HG03103 (cell line): ENCODE measurements at regions not wholly inside any gene's neighbourhood (a gene's known extent, or its start where the extent isn't known, plus 50 kb on each side); places are given as distances from the start of the nearest gene placed in this dataset.

ENCODE experiments used
- ATAC-seq: cut with Tn5 transposase; IDR thresholded peaks from one replicate; pipeline ENCODE4 v1.9.1; 2021; ENCODE audit warnings: low read depth; ENCODE audit not compliant: unreplicated experiment

- no peak for ATAC-seq
Observed at GRCh38 chr16:79411357-79411756, 189.2 kb downstream of the MAF start.

- ATAC-seq: no peak
Observed at GRCh38 chr16:79409978-79410377, 190.6 kb downstream of the MAF start.

DNA sequence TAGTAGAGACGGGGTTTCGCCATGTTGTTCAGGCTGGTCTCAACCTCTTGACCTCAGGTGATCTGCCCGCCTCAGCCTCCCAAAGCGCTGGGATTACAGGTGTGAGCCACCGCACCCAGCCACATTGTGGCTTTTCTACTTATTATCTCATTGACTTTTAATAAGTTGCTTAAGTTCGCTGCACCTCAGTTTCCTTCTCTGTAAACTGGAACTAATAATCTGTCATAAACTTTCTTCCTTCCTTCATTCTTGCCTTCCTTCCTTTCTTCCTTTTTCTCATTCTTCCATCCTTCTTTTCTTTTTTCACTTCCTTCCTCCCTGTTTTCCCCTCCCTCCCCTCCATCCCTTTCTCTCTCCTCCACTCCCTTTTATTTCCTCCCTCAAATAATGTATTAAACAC, 192.2 kb downstream of the MAF start:
- no peak for ATAC-seq

DNA sequence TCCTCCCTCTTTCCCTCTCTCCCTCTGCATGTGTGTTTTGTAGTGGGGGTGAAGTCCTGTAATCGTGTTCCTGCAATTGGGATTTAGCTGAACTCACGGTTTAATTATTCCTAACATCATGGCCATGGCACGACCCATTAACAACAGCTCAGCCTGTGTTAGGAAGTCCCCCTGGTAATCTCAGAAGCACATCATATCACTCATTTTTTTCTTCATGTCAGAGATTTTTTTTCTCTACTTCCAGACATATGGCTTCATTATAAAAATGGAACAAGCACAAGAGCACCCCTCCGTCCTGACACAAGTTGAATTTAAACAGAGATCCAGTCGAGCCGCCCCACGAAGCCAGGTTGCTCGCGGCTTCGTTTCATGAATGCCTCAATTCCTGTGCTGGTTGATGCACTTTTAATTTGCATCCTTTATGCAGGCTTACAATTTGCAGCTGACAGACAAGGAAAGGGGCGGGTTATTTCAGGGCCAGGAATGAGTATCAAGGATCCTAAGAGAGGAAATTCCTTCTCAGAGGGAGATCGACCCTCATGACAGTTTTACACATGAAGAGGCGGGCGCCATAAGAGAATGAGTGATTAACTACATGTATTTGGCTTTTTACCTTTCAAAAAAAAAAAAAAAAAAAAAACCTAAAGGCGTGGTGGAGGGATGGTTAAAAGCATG, 192.9 kb downstream of the MAF start:
- ATAC-seq: no peak

GRCh38 chr16:79407005-79407404, 193.5 kb downstream of the MAF start:
- ATAC-seq: no peak

DNA sequence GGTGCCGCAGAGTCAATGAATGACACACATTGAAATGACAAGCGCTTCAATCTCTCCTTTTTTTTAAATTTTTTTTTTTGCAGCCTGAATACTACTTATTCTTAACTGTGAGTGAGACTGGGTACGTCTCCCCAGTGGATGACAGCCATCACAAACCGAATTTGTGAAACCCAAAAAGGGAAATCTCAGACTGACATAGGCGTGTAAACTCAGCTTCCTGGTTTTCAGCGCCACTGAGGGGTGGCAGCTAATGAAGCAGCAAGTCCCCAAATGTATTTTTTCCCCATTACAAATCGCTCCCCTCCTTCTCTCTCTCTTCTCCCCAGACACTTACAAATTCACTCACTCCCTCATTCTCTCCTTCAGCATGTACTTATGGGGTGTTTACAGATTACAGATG, 196.0 kb downstream of the MAF start:
- no peak for ATAC-seq

DNA sequence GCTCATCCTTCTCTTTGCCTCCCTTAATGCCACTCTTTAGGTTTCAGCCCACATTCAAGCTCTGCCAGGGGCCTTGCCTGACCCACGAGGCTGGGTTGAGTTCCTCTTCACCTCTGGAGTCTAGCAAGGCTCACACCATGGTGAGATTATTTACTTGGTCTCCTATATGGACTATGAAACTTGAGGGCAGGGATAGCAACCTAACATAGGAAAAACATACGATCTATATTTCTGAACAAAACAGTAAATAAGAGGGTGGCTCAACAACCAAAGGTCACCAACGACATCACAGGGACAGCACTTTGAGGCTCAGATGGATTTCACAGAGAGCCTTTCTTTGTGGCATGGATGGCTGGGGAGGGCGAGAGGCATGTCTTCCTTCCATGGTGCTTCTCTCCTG, 197.0 kb downstream of the MAF start:
- no peak for ATAC-seq

GRCh38 chr16:79402920-79403319, 197.6 kb downstream of the MAF start:
- no peak for ATAC-seq

DNA sequence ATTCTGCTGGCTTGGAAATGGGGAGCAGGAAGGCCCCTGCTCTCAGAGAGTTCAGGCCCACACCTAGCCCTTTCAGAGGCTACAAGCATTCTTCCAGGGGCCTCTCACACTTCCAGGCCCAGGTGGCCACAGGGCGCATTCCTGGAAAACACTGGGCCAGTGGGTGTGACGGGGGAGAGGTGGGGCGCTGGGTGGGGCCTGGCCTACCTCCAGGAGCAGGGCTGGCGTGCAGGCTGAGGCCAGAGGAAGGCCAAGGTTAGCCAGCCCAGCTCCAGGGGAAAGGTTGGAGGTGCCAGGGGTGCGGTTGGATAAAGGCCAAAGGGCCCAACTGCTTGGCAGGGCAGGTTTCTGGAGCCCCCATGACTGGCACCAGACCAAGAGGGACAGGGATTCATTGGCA, 198.2 kb downstream of the MAF start:
- ATAC-seq: no peak

DNA sequence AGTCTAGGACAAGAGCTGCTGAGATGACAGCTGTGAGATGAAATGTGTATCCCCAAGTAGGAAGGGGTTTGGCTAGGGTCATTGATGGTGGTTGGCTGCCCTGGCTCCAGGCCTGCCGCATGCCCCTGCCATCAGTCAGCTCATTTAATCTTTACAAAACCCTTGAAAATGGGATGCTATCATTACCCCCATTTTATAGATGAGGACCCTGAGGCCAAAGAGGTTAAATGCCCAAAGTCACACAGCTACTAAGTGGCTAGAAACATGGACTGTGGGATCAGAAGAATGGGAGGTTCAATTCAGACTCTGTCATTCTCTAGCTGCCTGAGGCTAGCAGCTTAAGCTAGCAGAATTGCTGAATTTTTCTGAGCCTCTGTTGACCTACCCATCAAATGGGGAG, 198.8 kb downstream of the MAF start:
- ATAC-seq: no peak

DNA sequence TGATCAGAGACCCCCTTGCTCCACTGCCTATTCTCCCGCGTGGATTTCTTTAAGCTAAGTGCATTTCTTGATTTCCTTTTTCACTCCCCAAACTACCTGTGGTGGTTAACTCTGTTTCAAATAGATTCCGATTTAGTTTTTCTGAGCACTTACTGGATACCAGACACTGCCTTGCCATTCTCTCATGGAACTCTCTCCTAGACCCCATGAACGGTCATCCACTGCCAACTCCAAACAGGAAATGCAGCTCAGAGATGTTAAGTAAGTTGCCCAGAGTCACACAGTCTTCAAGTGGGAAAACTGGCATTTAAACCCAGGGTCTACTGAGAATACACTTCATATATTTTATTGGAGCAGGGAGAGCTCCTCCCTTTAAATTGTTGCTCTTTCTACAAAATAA, 199.4 kb downstream of the MAF start:
- no peak for ATAC-seq

DNA sequence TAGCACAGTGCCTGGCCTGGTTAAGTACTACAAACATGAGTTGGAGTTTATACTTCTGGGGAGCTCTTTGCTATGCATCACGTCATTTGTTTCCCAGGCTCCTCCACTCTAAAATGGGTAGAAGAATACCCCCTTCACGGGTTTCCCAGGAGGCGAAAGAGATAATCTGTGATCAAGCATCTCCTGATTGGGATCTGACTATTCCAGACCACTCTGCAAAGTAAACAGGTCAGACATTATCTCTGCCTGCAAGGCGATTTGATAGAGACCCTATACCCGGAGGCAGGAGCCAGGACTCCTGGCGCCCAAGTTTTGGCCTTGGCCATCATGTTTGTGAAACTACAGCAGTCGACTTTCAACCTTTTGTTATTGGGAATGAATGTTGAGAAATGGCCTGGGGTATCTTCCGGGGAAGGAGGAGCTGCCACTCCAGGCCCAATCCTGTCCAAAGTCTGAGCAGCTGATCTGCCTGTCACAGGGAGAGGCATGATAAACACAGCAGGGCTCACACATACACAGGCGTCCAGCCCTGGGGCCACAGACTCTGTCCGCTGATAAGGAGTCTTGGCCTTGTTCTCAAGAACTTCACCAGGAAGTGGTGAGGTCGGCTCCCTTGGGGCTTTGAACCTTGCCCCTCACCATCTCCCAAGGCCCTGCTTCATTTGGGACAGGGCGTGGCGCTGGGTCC, 199.9 kb downstream of the MAF start:
- no peak for ATAC-seq

GRCh38 chr16:79395591-79395990, 204.9 kb downstream of the MAF start:
- no peak for ATAC-seq

- ATAC-seq: no peak
Observed at GRCh38 chr16:79394206-79394605, 206.3 kb downstream of the MAF start.

- ATAC-seq: no peak
Observed at GRCh38 chr16:79393564-79393963, 207.0 kb downstream of the MAF start.

GRCh38 chr16:79393127-79393526, 207.4 kb downstream of the MAF start:
- no peak for ATAC-seq

DNA sequence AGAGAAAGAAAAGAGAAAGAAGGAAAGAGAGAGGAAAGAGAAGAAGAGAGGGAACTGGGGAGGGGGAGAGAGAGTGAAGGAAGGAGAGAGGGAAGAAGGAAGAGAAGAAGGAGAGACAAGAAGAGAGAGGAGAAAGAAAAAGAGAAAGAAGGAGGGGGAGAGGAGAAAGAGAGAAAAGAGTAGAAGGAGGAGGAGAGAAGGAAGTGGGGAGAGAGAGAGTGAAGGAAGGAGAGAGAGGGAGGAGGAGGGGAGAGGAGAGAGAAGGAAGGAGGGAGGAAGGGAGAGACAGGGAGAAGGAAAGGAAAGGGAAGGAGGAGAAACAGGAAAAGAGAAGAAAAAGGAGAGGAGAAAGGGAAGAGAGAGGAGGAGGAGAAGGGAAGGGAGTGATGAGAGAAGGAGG, 208.5 kb downstream of the MAF start:
- ATAC-seq: no peak

DNA sequence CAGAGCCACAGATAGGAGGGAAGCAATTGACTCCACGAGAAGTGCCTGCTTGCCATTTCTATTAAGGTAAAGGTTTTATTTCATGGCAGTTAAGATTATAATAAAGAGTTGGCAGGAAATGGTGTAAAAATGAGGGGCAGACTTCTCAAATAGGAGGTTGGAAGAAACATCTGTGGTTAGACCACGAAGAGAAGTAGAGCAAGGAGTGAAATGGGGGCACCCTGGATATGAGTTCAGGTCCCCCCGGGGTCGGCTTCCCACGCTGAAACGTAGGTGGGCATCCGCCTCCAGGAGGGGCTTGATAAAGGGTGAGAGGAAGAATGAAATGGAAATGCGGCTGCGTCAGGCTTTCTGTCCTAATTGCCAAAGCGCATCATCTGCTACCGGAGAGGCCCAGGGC, 209.1 kb downstream of the MAF start:
- no peak for ATAC-seq

- ATAC-seq: no peak
Observed at GRCh38 chr16:79390481-79391051, 210.0 kb downstream of the MAF start.

GRCh38 chr16:79388396-79388795, 212.1 kb downstream of the MAF start:
- no peak for ATAC-seq

GRCh38 chr16:79386299-79386698, 214.2 kb downstream of the MAF start:
- ATAC-seq: no peak

- no peak for ATAC-seq
Observed at GRCh38 chr16:79381603-79382042, 218.9 kb downstream of the MAF start.
